ENCODE measurements at regions not wholly inside any gene's neighbourhood (a gene's known extent, or its start where the extent isn't known, plus 50 kb on each side); places are given as distances from the start of the nearest gene placed in this dataset.
"Not testable (repeated sequence)": the region's sequence is repeated elsewhere in the genome, so short reads cannot be mapped to it uniquely, and the experiment has no call there.

DNA sequence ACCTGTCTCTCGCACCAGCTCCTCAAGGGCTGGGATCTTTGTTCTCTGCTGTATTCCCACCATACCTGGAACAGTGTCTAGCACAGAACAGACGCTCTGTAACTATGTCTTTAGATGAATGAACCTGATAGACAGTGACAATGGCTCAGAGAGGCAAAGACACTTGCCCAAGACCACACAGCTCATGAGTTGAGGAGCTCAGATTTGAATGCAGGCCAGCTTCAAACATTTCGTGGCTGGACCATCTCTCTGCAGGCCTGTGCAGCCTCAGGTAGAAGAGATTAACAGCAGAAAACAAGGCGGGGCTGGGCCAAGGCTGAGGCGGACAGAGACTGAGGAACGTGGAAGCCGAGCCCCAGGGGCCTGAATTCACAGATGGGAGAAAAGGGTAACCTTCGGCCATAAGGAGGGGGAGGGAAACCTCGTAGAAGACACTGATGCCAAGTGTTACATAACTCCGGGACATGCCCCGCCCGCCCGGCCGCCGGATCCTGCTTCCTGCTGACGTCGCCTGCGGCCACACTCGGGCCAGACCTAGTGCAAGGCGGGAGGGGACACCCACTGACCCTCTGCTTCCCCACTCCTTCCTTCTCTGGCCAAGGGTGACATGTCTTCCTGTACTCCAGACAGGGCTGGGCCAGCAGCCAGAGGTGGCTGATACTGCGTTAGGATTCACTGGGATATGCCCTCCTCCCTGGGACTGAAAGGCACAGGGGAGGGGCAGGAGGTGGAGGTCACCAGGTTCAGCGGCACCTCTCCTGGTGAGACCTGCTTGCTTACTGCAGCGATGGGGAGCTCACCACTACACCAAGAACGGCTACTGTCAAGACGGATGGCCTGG, 86.8 kb downstream of the RFLNA start:
- peak; percentile 75 for DNase-seq (ENCODE audit: low spot score)

DNA sequence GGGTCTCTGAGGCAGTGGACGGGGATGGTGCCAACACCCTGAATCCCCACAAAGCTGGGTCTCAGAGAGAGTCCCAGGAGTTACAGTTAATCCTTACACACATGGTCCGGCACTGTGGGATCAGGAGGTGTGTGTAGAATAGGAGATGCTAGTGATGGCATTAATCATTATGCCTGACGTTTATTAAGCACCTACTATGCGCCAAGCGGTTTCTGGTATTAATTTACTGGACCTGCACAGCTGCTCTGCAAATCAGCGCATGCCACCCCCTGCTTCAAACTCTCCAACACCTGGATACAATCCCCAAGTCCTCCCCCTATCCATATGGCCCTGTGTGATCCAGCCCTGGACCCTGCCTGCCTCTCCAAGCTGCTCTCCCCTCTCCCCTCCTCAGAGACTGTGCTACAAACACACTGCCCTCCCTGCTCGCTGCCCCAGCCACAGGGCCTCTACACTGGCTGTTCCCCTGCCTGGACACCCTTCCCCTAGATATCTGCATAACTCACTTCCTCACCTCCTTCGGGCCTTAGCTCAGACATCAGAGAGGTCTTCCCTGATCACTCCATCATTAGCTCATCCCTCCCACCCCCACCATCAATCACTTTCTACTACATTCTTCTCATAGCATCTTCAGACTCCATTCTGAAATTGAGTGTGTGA, 86.0 kb downstream of the RFLNA start:
- DNase-seq (ENCODE audit: low spot score): no peak

DNA sequence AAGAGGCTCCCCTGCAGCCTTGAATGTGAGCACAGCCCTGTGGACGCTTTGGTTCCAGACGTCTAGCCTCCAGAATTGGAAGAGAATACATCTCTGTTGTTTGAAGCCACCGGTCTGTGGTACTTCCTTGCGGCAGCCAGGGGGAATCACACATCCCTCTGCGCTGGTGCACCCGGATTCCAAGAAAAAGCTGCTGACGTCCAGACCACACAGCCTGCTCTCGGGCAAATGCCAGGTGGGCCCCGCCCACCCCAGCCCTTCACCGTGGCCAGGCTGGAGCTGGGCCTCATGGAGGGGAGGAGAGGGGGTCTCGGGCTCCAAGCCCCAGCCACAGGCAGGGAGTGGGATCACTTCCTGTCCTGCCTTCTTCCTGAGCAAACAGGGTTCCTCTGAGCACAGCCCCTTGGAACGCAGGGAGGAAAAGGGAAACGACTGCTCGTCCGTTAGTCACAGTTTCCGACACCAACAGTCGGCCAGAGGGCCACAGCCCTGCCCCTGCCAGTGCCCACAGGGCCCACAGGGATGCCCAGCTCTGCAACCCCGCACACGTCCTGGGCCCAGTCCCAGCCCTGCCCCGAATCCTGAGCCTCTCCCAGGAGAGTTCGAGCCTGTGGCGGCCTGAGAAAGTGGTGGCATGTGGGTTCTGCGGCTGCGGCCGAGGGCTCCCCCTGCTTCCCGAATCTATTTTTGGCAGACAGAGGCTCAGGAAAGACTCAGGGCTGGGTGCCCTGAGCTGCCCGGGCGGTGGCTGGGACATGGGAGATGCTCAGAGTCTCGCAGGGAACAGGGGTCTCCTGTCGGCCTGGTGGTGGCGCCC, 85.3 kb downstream of the RFLNA start:
- DNase-seq (ENCODE audit: low spot score): peak; percentile 98

DNA sequence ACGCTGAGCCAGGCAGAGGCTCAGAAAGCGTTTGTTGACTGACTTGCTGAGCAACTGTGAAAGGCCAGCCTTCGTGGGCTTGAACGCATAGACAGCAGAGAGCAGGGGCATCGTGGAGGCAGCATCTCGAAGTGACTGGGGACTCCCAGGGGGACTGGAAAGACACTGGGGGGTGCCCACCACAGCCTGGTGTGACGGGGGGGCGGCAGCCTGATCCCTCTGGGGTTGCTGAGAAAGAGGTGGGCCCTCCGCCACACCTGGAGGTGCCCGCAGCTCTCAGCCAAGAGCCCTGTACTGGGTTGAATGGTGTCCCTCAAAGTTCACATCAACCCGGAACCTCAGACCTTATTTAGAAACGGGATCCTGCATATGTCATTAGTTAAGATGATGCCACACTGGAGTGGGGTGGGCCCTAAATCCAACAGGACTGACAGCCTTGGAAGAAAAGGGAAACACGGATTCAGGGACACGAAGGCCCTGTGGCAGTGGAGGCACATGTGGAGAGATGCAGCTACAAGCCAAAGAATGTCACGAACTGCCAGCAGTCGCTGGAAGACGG, 84.6 kb downstream of the RFLNA start:
- no peak for DNase-seq (ENCODE audit: low spot score)

DNA sequence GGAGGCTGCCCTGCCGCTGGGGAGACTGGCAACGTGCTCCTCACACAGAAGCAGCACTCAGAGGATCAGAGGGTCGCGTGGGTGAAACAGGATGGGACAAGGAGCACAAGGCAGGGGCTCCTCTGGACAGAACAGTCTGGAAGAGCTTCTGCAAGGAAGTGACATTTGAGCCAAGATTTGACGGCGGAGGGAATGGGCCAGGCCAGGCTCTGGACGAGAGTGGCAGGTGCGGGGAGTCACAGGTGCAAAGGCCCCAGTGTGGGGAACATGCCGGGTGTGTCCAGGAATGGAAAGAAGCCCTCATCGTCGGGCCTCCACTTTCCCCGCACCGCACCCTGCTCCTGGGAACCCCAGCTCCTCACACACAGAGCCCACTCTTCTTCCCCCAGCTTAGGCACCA, 84.0 kb downstream of the RFLNA start:
- no peak for DNase-seq (ENCODE audit: low spot score)

DNA sequence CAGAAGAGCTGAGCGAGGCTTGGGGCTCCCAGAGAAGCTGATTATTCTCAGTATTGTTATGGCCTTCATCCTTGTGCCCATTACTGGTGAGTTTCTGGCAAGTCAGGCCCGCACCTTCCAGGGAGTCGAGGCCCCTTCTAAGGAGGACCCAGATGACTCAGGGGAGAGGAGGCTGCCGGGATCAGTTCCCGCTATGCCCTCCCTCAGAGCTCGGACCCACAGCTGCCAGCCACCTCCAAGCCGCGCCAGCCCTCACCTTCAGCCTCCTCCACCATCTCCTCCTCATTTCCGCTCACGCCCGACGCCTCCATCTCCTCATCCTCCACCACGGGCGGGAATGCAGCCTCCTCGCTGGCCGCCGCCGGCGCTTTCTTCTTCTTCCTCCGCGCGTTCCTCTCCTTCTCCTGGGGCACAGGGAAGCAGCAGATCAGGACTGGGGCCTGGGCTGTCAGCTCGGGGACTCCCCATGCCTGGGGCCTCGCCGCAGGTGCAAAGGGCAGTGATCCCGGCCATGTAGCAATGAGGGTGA, 83.2 kb downstream of the RFLNA start:
- no peak for DNase-seq (ENCODE audit: low spot score)

DNA sequence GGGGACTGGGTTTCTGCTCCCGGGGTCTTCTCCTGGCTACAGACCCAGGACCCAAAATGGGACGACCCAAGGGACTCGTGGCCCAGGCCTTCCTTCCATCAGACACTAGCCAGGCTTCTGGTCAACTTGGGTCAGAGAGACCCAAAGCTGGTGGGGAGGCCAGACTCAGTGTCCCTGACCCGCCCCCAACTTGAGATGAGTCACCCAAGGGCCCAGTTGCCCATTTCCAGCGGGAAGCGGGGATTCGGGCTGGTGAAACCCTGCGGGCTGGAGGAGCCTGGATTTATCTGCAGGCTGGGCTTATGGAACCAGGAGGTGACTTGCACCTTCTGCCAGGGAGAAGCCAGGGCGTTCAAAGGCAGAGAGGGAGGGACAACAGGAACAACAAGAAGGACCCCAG, 81.5 kb downstream of the RFLNA start:
- no peak for DNase-seq (ENCODE audit: low spot score)

DNA sequence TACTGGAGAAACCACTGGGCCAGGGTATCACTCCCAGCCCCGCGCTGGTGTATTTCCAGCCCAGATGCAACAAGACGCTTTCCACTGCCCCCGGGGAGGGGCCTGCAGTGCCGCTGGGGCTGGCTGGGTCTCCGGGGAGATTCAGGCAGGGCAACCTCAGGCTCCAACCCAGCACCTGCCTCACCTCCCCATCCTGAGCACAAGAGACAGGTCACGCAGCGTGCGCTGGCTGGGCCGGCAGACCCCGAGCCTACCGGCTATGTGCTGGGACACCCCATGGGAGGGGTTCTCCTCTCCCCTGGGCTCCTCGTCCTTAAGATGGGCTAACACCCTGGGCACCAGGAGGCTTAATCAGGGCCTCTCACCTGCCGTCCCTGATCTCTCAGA, 80.9 kb downstream of the RFLNA start:
- DNase-seq (ENCODE audit: low spot score): no peak

DNA sequence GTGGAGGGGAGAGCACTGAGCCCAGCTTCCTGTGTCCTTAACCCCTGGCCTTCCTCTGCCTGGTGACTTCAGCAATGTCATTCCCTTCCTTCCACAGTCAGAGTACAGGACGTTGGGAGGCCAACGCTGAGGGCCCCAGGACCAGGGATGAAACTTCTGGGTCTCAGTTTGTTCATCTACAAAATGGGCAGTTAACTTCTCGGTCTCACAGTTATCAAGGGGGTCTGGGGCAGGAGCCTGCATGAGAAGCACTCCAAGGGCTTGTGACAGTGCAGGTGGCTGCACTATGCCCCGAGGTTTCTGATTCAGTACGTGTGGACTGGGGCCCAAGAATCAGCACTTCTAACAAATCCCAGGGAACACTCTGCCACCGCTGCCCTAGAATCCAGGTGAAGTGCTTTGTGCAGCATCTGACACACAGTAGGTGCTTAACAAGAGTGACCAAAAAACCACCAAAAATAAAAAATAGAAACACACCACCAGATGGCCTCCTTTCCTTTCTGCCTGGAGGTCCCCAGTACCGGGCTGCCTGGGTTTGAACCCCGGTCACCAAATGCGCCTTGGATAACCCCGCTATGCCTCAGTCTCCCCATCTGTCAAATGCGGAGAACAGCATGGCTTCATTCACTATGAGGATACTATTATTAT, 80.4 kb downstream of the RFLNA start:
- DNase-seq (ENCODE audit: low spot score): no peak

DNA sequence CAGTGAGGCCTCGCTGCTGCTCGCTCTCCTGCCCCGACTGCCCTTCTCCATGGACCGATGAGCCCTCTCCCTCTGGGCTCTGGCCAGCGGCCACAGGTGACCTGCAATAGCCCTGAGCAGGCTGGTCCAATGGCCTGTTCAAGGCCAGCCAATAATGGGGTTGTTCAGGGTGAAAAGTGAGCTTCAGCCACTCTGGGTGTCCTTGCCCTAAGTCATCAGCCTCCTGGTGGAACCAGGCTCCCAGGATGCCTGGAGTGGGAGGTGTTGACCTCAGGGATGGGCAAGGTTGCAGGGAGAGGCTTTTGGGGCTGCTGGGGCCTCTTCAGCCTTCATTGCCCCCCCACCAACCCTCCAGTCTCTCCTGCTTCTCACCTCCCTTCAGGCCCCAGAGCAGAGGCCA, 79.7 kb downstream of the RFLNA start:
- DNase-seq (ENCODE audit: low spot score): no peak

DNA sequence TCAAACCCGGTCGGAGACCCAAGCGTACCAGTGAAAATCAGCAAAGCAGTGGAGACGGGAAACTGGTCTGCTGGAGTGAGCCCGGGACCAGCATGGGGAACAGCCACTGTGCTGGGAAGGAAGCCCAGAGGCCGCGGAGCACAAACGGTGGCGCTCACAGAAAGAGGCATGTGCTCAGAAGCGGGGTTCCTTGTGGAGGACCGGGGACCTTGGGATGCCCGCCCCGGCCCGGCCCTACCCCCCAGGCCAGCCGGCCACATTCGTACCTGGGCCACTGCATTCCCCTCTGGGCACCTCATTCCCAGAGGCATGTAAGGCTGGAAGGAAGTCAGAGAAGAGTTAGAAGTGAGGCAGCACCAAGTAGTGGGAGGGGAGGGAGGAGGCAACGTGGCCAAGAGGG, 79.3 kb downstream of the RFLNA start:
- DNase-seq (ENCODE audit: low spot score): no peak

DNA sequence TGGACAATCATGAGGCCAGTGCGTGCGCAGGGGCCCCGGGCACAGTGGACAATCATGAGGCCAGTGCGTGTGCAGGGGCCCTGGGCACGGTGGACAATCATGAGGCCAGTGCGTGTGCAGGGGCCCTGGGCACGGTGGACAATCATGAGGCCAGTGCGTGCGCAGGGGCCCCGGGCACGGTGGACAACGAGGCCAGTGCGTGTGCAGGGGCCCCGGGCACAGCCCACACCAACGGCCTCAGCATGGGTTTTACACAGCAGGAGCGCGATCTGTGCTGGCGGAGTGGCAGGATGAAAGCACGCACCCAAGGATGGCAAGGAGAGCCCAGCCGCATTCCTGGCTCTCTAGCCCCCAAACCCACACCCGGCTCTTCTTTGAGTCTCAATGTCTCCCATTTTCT, 78.8 kb downstream of the RFLNA start:
- not testable (repeated sequence) for DNase-seq (ENCODE audit: low spot score)

DNA sequence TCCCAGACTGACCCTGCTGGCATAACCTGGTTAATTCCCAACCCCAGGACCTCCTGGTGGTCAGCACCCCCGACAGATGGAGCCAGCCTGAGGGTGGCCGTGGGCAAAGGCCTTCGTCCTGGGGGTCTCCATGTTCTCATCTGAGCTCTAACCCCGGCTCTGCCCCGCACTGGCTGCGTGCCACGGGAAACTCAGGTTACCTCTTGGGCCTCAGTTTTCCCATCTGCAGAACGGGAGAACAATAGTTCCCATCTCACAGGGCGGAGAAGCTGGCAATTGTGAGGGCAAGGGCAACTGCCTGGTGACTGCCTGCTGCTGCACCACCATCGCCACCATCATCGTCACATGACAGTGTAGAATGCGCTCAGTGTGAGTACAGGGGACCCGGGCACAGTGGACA, 77.9 kb downstream of the RFLNA start:
- DNase-seq (ENCODE audit: low spot score): no peak

DNA sequence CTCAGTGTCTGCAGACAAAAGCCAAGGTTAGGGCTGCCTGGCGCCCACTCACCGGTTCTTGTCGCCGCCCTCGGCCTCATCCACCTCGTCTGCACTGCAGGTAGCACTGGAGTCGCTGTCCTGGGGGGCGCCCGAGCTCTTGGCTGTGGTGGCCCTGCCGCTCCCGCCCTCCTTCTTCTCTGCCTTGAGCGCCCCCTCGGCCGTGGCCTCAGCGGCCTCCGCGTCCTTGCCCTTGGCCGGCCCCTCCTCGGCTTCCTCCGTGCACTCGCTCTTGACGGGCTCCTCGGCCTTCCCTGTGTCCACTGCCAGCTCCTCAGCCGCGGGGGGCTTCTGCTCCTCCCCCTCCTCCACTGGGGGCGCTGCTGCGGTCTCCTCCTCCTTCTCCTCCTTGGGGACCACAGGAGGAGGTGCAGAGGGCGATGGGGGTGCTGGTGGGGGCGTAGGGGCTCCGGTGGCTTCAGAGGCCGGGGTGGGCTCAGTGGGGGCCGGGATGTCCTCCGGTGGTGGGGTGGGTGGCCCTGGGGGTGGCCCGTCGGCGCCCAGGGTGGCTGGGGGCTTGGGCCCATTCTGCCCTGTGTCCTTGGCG, 77.2 kb downstream of the RFLNA start:
- no peak for DNase-seq (ENCODE audit: low spot score)

DNA sequence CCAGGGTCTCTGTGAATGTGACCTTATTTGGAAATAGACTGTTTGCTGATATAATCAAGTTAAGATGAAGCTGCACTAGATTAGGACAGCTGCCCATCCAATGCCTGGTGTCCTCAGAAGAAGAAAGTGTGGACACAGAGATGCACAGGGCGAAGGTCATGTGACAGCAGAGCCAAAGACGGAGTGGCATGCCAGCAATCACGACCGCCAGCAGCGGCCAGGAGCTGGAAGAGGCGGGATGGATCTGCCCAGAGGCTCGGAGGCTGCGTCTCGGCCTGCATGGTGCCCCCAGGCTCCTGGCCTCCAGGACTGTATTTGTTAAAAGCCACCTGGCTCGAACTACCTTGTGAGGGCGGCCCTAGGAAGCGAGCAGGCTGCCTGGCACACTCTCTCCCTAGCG, 76.5 kb downstream of the RFLNA start:
- no peak for DNase-seq (ENCODE audit: low spot score)

DNA sequence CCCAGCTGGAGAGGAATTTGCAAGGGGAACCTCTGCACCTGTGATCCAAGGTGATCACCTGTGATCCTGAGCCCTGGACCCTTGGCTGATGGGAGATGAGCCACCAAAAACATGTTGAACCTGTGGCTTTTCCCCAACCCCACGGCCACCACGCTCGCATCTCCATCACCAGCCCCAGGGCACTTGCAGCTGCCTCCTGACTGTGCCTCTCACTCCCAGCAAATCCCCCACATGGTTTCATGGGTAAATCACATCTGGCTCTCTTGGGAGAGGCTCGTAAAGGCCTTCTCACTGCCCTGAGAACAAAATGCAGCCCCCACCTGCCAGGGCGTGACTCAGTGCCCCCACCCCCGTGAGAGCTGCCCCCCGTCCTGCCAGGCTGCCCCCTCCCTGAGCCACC, 76.0 kb downstream of the RFLNA start:
- no peak for DNase-seq (ENCODE audit: low spot score)

DNA sequence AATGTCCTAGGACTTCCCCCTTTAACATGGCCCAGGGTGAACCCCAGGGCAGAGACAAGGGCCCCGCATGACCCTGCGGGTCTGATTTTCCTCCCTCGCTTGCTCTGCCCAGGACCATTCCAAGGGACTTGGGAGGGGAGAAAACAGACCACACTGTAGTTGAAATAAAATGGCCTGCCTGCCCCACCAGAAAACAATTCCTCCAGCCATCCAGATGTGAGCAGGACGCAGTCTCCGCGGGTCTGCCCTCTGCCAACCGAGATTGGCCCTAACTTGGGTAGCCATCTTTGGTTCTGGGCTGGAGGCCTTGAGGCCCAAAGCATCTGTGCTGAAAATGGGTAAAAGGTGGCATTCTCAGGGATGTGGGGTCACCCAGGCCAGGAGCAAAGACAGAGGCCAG, 75.5 kb downstream of the RFLNA start:
- no peak for DNase-seq (ENCODE audit: low spot score)

DNA sequence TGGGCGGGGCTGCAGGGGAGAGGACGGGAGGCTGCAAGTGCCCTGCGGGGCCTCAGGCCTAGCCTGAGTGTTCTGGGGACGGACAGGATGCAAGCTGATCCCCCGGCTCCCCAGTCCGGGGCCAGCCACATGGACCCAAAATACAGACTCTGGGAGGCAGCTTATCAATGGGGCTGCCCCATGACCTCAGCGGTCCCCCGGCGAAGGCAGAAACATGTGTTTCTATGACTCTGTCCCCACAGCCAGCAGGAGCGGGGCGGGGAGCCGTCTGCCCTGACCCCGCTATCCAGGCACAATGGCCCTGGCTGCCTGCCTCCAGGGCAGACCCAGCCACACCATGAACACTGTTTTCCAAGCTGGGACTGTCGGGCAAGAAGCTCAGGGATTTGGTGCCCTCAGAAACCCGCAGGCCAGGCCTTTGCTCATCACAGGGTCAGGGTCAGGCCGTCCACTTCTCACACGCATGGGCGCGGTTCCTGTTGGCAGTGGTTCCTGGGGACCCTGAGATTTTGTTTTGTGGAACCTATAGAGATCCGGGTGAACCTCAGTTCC, 75.0 kb downstream of the RFLNA start:
- DNase-seq (ENCODE audit: low spot score): peak; percentile 37

DNA sequence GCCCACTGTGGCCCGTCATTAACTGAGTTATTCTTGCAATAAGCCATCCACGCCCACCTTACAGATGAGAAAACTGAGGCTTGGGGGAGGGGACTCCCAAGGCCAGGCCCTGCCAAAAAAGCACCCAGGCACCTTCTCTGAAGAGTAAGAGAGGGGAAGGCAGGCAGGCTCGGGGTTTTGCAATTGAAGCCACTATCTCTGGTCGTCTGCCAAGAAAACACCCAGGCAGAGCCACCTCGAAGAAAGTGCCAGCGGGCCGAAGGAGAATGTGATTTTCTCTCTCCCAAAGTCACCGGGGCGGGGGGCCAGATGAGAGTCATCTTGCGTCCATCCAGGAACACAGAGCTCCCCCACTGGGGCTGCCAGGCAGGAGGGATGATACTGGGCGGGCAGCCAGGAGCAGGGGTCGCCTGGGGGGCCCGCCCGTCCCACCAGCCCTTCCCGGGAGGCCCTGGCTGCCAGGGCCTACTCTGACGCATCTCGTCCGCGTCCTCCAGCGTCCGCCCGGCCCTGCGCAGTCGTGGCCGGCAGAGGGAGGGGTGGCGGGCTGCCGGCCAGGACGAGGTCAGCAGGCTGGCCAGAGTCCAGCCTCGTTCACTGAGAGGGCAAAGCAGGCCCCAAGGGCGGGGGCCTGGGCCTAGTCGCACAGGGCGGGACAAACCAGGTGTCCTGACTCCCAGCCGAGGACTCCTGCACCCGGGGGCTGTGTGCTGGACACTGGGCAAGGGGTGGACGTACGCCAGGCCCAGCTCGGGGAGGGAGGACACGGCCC, 74.3 kb downstream of the RFLNA start:
- peak; percentile 69 for DNase-seq (ENCODE audit: low spot score)

DNA sequence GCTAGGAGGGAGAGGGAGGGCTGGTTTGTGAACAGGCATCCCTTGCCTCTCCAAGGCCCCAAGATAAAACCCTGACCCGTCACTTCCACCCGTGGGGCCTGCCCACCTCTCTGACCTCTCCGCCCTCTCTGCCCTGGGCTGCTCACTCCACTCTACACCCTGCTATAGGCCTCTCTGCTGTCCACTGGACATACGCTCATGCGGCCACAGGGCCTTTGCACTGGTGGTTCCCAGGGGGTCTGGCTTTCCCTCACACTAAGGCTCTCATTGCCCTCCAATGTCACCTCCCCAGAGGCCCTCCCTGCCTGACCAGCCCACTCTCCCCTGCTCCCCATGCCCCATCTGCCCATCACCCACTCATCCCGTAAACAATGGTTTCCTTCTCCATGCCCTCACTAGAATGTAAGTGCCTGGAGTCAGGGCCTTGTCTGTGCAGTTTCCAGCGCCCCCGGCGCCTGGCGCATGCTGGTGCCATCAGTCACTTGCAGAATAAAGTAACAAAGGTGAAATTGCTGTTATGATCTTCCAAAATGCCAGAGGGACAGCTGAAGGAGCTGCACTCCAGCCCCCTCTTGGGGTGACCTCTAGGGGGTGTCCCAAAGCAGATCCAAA, 73.6 kb downstream of the RFLNA start:
- no peak for DNase-seq (ENCODE audit: low spot score)

All from kidney capillary endothelial cell (primary cell).